K562 (cell line): ENCODE measurements at regions not wholly inside any gene's neighbourhood (a gene's known extent, or its start where the extent isn't known, plus 50 kb on each side); places are given as distances from the start of the nearest gene placed in this dataset.

Experiments
- ATAC-seq: fragments of 200-7000 bp; cut with Tn5 transposase; 3 replicates; pipeline ENCODE4 v1.9.1; 2020; ENCODE audit warnings: moderate library complexity
- BruUV-seq: library from RNA; stranded (reverse); fragments of 400-500 nt; replicated peaks from 2 replicates; lab custom pipeline; 2021; lab: Mats Ljungman, UMichigan
- CTCF ChIA-PET: fragments of 300-600 bp; formaldehyde crosslinking; extraction: SDS; loops from one replicate; lab custom pipeline; 2021; ENCODE audit warnings: low intra/inter-chr PET ratio; lab: Yijun Ruan, JAX
- POLR2A ChIA-PET: fragments of 300-600, 350-650 bp; sonication (Branson Sonifier 250); formaldehyde crosslinking; extraction: SDS; loops from one replicate; lab custom pipeline; 2021; ENCODE audit warnings: antibody characterized with exemption, inconsistent platforms; lab: Yijun Ruan, JAX
- DNase-seq, 4 experiments: peaks; one replicate each; pipeline versions ENCODE4 v3.0.0 to v3.0.0-alpha.2; 2011 to 2018; ENCODE audit warnings: low spot score in 3 of 4, mixed read lengths in 3 of 4; ENCODE audit errors: extremely low read depth in 1 of 4
- FAIRE-seq: peaks from 2 replicates; lab custom pipeline; 2011; peaks lifted over from hg19 to GRCh38; lab: Jason Lieb, UNC
- H2AFZ ChIP-seq: 2 replicates; pipeline ENCODE4 v1.6.0; 2011; ENCODE audit warnings: low read depth, low read length, control low read depth, inconsistent platforms
- H3K27ac ChIP-seq: fragments of 200-600 bp; 3 replicates; pipeline ENCODE4 v1.8.0; 2011; ENCODE audit warnings: low read depth, mild to moderate bottlenecking, control low read depth, inconsistent platforms, low read length, moderate library complexity, mixed read lengths; ENCODE audit errors: extremely low read depth
- H3K27me3 ChIP-seq, 2 experiments: fragments of 300-600 bp in 1 of 2; 2 replicates in 1 of 2; 3 replicates in 1 of 2; pipeline versions ENCODE4 v1.6.0 to v1.8.0; 2011; ENCODE audit warnings: inconsistent platforms in 2 of 2, low read length in 2 of 2, mild to moderate bottlenecking in 1 of 2, mixed read lengths in 1 of 2, moderate library complexity in 1 of 2; ENCODE audit not compliant: control insufficient read depth in 2 of 2, insufficient read depth in 2 of 2
- H3K36me3 ChIP-seq: fragments of 300-600 bp; 3 replicates; pipeline ENCODE4 v1.8.0; 2011; ENCODE audit warnings: mild to moderate bottlenecking, low read length, inconsistent platforms; ENCODE audit not compliant: control insufficient read depth, insufficient read depth
- H3K4me1 ChIP-seq, 2 experiments: fragments of 200-600 bp in 1 of 2; replicated peaks in 1 of 2; 2 replicates in 1 of 2; 3 replicates in 1 of 2; pipeline versions ENCODE4 v1.5.1 to v1.8.0; 2011; ENCODE audit warnings: inconsistent platforms in 2 of 2, low read length in 2 of 2, mild to moderate bottlenecking in 1 of 2, mixed read lengths in 1 of 2, moderate library complexity in 1 of 2; ENCODE audit not compliant: control insufficient read depth in 2 of 2, insufficient read depth in 2 of 2
- H3K4me2 ChIP-seq: 2 replicates; pipeline ENCODE4 v1.6.1; 2011; ENCODE audit warnings: low read length, control low read depth, inconsistent platforms, mixed read lengths; ENCODE audit not compliant: insufficient read depth
- H3K4me3 ChIP-seq: fragments of 200-600 bp; sonication (generic), shearing (Covaris generic); 2 replicates; pipeline ENCODE4 v1.5.1; 2016; ENCODE audit warnings: control low read depth, inconsistent platforms
- H3K79me2 ChIP-seq: fragments of 200-600 bp; 3 replicates; pipeline ENCODE4 v1.8.0; 2011; ENCODE audit warnings: low read length, inconsistent platforms; ENCODE audit not compliant: control insufficient read depth, insufficient read depth
- H3K9ac ChIP-seq, 2 experiments: 2 replicates each; pipeline versions ENCODE4 v1.6.0 to v1.6.1; 2011; ENCODE audit warnings: low read depth in 2 of 2, low read length in 2 of 2, control low read depth in 1 of 2, inconsistent platforms in 1 of 2, mild to moderate bottlenecking in 1 of 2, mixed read lengths in 1 of 2; ENCODE audit not compliant: insufficient read depth in 1 of 2
- H3K9me1 ChIP-seq: one replicate; pipeline ENCODE4 v1.6.0; 2011; ENCODE audit warnings: inconsistent platforms, mild to moderate bottlenecking, low read length, moderate library complexity; ENCODE audit not compliant: control insufficient read depth, insufficient read depth
- H3K9me3 ChIP-seq: replicated peaks from 2 replicates; pipeline ENCODE4 v1.5.1; 2011; ENCODE audit warnings: low read depth, low read length, inconsistent platforms; ENCODE audit not compliant: control insufficient read depth, insufficient read depth
- H4K20me1 ChIP-seq: replicated peaks from 2 replicates; pipeline ENCODE4 v1.6.1; 2011; ENCODE audit warnings: low read length, inconsistent platforms, mixed read lengths; ENCODE audit not compliant: control insufficient read depth, insufficient read depth
- ETV5 ChIP-seq: sonication (generic); formaldehyde crosslinking; IDR thresholded peaks from 2 replicates; pipeline ENCODE4 v1.4.0; 2020; ENCODE audit warnings: low read depth, mild to moderate bottlenecking, missing genetic modification reagents
- HEY1 ChIP-seq: fragments of 250-450 bp; sonication (Bioruptor Pico); IDR thresholded peaks from 2 replicates; pipeline ENCODE4 v1.5.0; 2020; ENCODE audit warnings: mild to moderate bottlenecking, moderate library complexity, borderline replicate concordance
- KAT8 ChIP-seq: fragments of 450-650 bp; IDR thresholded peaks from 2 replicates; pipeline ENCODE4 v1.6.1; 2016; ENCODE audit warnings: low read depth, mild to moderate bottlenecking
- KDM1A ChIP-seq, 2 experiments: fragments of 450-650 bp; IDR thresholded peaks; 2 replicates each; pipeline ENCODE4 v1.6.1; 2016; ENCODE audit warnings: mild to moderate bottlenecking in 2 of 2
- MTA3 ChIP-seq: fragments of 450-650 bp; formaldehyde crosslinking; IDR thresholded peaks from 2 replicates; pipeline ENCODE4 v1.6.1; 2017; ENCODE audit warnings: mild to moderate bottlenecking, borderline replicate concordance
- POLR2A ChIP-seq: fragments of 450-650 bp; conservative IDR thresholded peaks from 2 replicates; pipeline ENCODE4 v1.6.1; 2016
- ZNF717 ChIP-seq: fragments of 250-450 bp; sonication (Bioruptor Pico); IDR thresholded peaks from 2 replicates; pipeline ENCODE4 v1.5.0; 2021
- WGBS: fragments of 100-300 bp; shearing (Covaris generic); methylation state at CpG from one replicate; pipeline ENCODE4 v1.1.6; 2016; ENCODE audit warnings: low coverage, mixed read lengths; ENCODE audit not compliant: insufficient coverage; ENCODE audit errors: missing lambda C conversion rate; 5-methylcytosine and 5-hydroxymethylcytosine counted together
- in situ Hi-C: fragments of 300-500 bp; cut with MboI; formaldehyde crosslinking; loops from 4 replicates; pipeline ENCODE4 v1.15.0; 2018; ENCODE audit warnings: inconsistent platforms, mixed read lengths
- intact Hi-C: fragments of 100-400 bp; cut with micrococcal nuclease; formaldehyde crosslinking; loops from 2 replicates; pipeline ENCODE4 v1.14.2; 2022

DNA sequence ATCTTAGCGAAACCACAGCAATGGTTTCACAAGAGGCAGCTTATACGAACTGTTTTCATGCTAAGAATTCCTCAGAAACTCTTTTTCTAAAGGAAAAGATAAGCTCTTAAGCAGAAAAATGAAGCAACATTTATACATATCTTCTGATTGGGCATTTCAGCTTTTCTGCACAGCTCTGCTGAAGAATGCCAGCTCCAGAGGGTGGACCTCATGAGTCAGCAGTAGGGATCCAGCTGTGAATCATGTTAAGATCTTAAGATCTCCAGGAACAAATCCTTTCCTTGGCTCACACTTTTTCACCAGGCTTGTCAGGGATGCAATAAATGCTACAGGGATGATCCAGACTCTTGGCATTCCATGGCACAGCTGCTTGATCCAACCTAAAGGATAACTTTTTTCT lies 477.1 kb upstream of the CCDC196 start:
- Histone ChIP-seq H3K9me3 (no peaks in the 10 kb centered on the region), H3K9me1 (no peaks in the 10 kb centered on the region), H3K4me2 (no peak overlapping the region), H3K79me2 (no peaks in the 10 kb centered on the region), H3K27ac (no peak overlapping the region), H4K20me1 (no peaks in the 10 kb centered on the region), H2AFZ (no peak overlapping the region), H3K36me3 (no peaks in the 10 kb centered on the region), H3K27me3 (peaks cover 0 to 3% of the 10 kb centered on the region in 2 experiments; a peak in 2 of 5 replicates), H3K9ac (no peak overlapping the region), H3K4me1 (no peaks in the 10 kb centered on the region), H3K4me3 (no peak overlapping the region)
- no peak for DNase-seq
- intact Hi-C loops (no loop called here), in situ Hi-C loops (no loop called here)
- no peak for FAIRE-seq
- WGBS, result 0% methylated on average over 2 of the region's 2 CpGs
- CTCF ChIA-PET, result no interaction called here
- no peak for ATAC-seq
- no peak for TF ChIP-seq ETV5 (CRISPR knock-in tag)
- no peak for TF ChIP-seq ZNF717 (CRISPR knock-in tag)
- no peak for TF ChIP-seq HEY1 (CRISPR knock-in tag)
- TF ChIP-seq KAT8, result no peak
- POLR2A ChIA-PET, result no interaction called here
- BruUV-seq, result no TSS peak

DNA sequence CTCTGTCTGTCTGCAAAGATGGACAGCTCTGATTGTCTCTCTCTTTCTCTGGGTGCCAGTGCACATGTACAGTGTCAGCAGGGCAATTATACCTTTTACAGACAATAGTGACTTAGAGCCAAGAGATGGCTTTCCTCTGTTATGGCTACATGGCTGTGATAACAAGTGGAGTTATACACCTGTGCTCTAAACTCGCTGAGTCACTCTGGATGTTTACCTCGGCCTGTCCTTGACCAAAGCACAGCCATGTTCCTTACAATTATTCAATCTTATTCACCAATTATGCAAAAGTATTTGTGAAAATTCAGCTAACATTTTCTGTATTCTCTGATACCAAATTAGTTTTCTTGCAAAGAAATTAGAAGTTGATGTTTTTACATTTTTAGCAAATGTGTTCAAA lies 475.5 kb upstream of the CCDC196 start:
- ChIA-PET CTCF (no interaction called here), POLR2A (no interaction called here)
- H3K4me1 ChIP-seq, result no peaks in the 10 kb centered on the region
- ATAC-seq, result no peak
- no TSS peak for BruUV-seq
- no peak overlapping the region for H2AFZ ChIP-seq
- H3K4me3 ChIP-seq, result no peak overlapping the region
- H3K36me3 ChIP-seq, result no peaks in the 10 kb centered on the region
- H3K27me3 ChIP-seq, result peaks cover 0 to 6% of the 10 kb centered on the region in 2 experiments; a peak in 2 of 5 replicates
- 0% methylated on average over 2 of the region's 2 CpGs for WGBS
- no peak for DNase-seq
- no peak overlapping the region for H3K4me2 ChIP-seq
- TF ChIP-seq KDM1A (IDR thresholded peaks at IDR 0.05), result no peak
- TF ChIP-seq MTA3, result no peak
- TF ChIP-seq POLR2A, result no peak
- intact Hi-C loops, result no loop called here
- in situ Hi-C loops, result no loop called here
- no peaks in the 10 kb centered on the region for H3K79me2 ChIP-seq
- FAIRE-seq, result no peak
- no peaks in the 10 kb centered on the region for H3K9me1 ChIP-seq
- no peaks in the 10 kb centered on the region for H3K9me3 ChIP-seq
- no peak overlapping the region for H3K27ac ChIP-seq
- H3K9ac ChIP-seq, result no peak overlapping the region
- no peaks in the 10 kb centered on the region for H4K20me1 ChIP-seq
